Dedifferentiated amniotic fluid mesenchymal stem cell (primary cell): ENCODE measurements at regions not wholly inside any gene's neighbourhood (a gene's known extent, or its start where the extent isn't known, plus 50 kb on each side); places are given as distances from the start of the nearest gene placed in this dataset.
"Not testable (repeated sequence)": the region's sequence is repeated elsewhere in the genome, so short reads cannot be mapped to it uniquely, and the experiment has no call there.

ENCODE experiments used
- DNase-seq: peaks from one replicate; pipeline ENCODE4 v3.0.0-alpha.2; 2016; ENCODE audit errors: extremely low spot score

GRCh38 chr3:165917938-165918656, 80.9 kb upstream of the BCHE start:
- DNase-seq = not testable (repeated sequence)

- not testable (repeated sequence) for DNase-seq
Measured at GRCh38 chr3:165915104-165915503, 77.9 kb upstream of the BCHE start.

- DNase-seq = no peak
Measured at GRCh38 chr3:165903885-165904630, 66.8 kb upstream of the BCHE start.

- DNase-seq = no peak
Measured at GRCh38 chr3:165899066-165899465, 61.8 kb upstream of the BCHE start.

- no peak for DNase-seq
Measured at GRCh38 chr3:165897137-165897536, 59.9 kb upstream of the BCHE start.

- no peak for DNase-seq
Measured at GRCh38 chr3:165895919-165896318, 58.7 kb upstream of the BCHE start.

GRCh38 chr3:165892565-165892964, 55.3 kb upstream of the BCHE start:
- no peak for DNase-seq
